GM18873 (cell line): ENCODE measurements at regions not wholly inside any gene's neighbourhood (a gene's known extent, or its start where the extent isn't known, plus 50 kb on each side); places are given as distances from the start of the nearest gene placed in this dataset.

ENCODE experiments used
- ATAC-seq: cut with Tn5 transposase; IDR thresholded peaks from one replicate; pipeline ENCODE4 v1.9.1; 2021; ENCODE audit warnings: mild to moderate bottlenecking, moderate library complexity, moderate number of reproducible peaks; ENCODE audit not compliant: unreplicated experiment, low FRiP score

- ATAC-seq, result no peak
These were observed 161.8 kb upstream of the B3GALT2 start for GRCh38 chr1:193348091-193348768.

GRCh38 chr1:193346085-193346484 is 159.7 kb upstream of the B3GALT2 start:
- no peak for ATAC-seq

GRCh38 chr1:193342811-193343210 is 156.4 kb upstream of the B3GALT2 start:
- ATAC-seq, result no peak

GRCh38 chr1:193340331-193340730 is 153.9 kb upstream of the B3GALT2 start:
- ATAC-seq, result no peak

GRCh38 chr1:193339401-193339800 is 153.0 kb upstream of the B3GALT2 start:
- ATAC-seq, result no peak

- ATAC-seq, result no peak
These were observed 151.8 kb upstream of the B3GALT2 start for GRCh38 chr1:193338194-193338593.

- no peak for ATAC-seq
These were observed 149.5 kb upstream of the B3GALT2 start for GRCh38 chr1:193335806-193336428.

- ATAC-seq, result no peak
These were observed 146.8 kb upstream of the B3GALT2 start for GRCh38 chr1:193333166-193333565.

GRCh38 chr1:193326296-193326695 is 139.9 kb upstream of the B3GALT2 start:
- ATAC-seq, result no peak

GRCh38 chr1:193325771-193326170 is 139.4 kb upstream of the B3GALT2 start:
- no peak for ATAC-seq

- ATAC-seq, result no peak
These were observed 138.6 kb upstream of the B3GALT2 start for GRCh38 chr1:193325042-193325441.

GRCh38 chr1:193322211-193322610 is 135.8 kb upstream of the B3GALT2 start:
- ATAC-seq, result no peak

- ATAC-seq, result no peak
These were observed 134.9 kb upstream of the B3GALT2 start for GRCh38 chr1:193321242-193321840.

GRCh38 chr1:193320270-193320669 is 133.9 kb upstream of the B3GALT2 start:
- ATAC-seq, result no peak

GRCh38 chr1:193318347-193318746 is 131.9 kb upstream of the B3GALT2 start:
- no peak for ATAC-seq

- no peak for ATAC-seq
These were observed 127.1 kb upstream of the B3GALT2 start for GRCh38 chr1:193313354-193314140.

- no peak for ATAC-seq
These were observed 126.0 kb upstream of the B3GALT2 start for GRCh38 chr1:193312432-193312831.

- no peak for ATAC-seq
These were observed 125.0 kb upstream of the B3GALT2 start for GRCh38 chr1:193311226-193311948.

GRCh38 chr1:193310564-193310963 is 124.2 kb upstream of the B3GALT2 start:
- no peak for ATAC-seq

GRCh38 chr1:193309936-193310475 is 123.6 kb upstream of the B3GALT2 start:
- no peak for ATAC-seq
